HUES48 (cell line): ENCODE measurements at regions not wholly inside any gene's neighbourhood (a gene's known extent, or its start where the extent isn't known, plus 50 kb on each side); places are given as distances from the start of the nearest gene placed in this dataset.

Experiments used
- H3K27ac ChIP-seq: one replicate; pipeline ENCODE4 v1.7.0; 2013; ENCODE audit warnings: low read depth, low read length, inconsistent platforms
- H3K27me3 ChIP-seq: 2 replicates; pipeline ENCODE4 v1.6.1; 2013; ENCODE audit warnings: mild to moderate bottlenecking, low read length; ENCODE audit not compliant: control insufficient read depth, insufficient read depth
- H3K36me3 ChIP-seq: 2 replicates; pipeline ENCODE4 v1.6.1; 2013; ENCODE audit warnings: low read length; ENCODE audit not compliant: control insufficient read depth, insufficient read depth
- H3K4me1 ChIP-seq: 2 replicates; pipeline ENCODE4 v1.6.1; 2013; ENCODE audit warnings: mild to moderate bottlenecking, low read length; ENCODE audit not compliant: control insufficient read depth, insufficient read depth
- H3K4me3 ChIP-seq: 2 replicates; pipeline ENCODE4 v1.5.1; 2013; ENCODE audit warnings: mild to moderate bottlenecking, low read depth, low read length
- H3K9ac ChIP-seq: 2 replicates; pipeline ENCODE4 v1.6.1; 2013; ENCODE audit warnings: mild to moderate bottlenecking, low read depth, low read length, moderate library complexity
- H3K9me3 ChIP-seq: 2 replicates; pipeline ENCODE4 v1.6.1; 2013; ENCODE audit warnings: low read length; ENCODE audit not compliant: control insufficient read depth, insufficient read depth

- Histone ChIP-seq H3K4me1 (peaks cover 10% of the 10 kb centered on the region; the same call in 1 of the 2 replicates), H3K9ac (no peak overlapping the region), H3K9me3 (no peaks in the 10 kb centered on the region), H3K36me3 (no peaks in the 10 kb centered on the region), H3K4me3 (no peak overlapping the region), H3K27me3 (no peaks in the 10 kb centered on the region), H3K27ac (no peak overlapping the region)
Observed at GRCh38 chr12:64931321-64931720, 106.9 kb downstream of the TBC1D30 start.

GRCh38 chr12:64931981-64932380 lies 107.5 kb downstream of the TBC1D30 start:
- H3K27me3 ChIP-seq: no peaks in the 10 kb centered on the region
- H3K27ac ChIP-seq: no peak overlapping the region
- H3K4me1 ChIP-seq: peaks cover 10% of the 10 kb centered on the region; the same call in 1 of the 2 replicates
- no peaks in the 10 kb centered on the region for H3K9me3 ChIP-seq
- no peaks in the 10 kb centered on the region for H3K36me3 ChIP-seq
- no peak overlapping the region for H3K9ac ChIP-seq
- H3K4me3 ChIP-seq: no peak overlapping the region

GRCh38 chr12:64933791-64934190 lies 109.3 kb downstream of the TBC1D30 start:
- H3K27ac ChIP-seq: no peak overlapping the region
- H3K4me3 ChIP-seq: no peak overlapping the region
- peaks cover 10% of the 10 kb centered on the region; the same call in 1 of the 2 replicates for H3K4me1 ChIP-seq
- H3K9me3 ChIP-seq: no peaks in the 10 kb centered on the region
- H3K9ac ChIP-seq: no peak overlapping the region
- no peaks in the 10 kb centered on the region for H3K36me3 ChIP-seq
- no peaks in the 10 kb centered on the region for H3K27me3 ChIP-seq

- H3K27ac ChIP-seq: no peak overlapping the region
- no peak overlapping the region for H3K9ac ChIP-seq
- no peaks in the 10 kb centered on the region for H3K9me3 ChIP-seq
- H3K4me3 ChIP-seq: no peak overlapping the region
- H3K36me3 ChIP-seq: no peaks in the 10 kb centered on the region
- 0 out of 2 replicates have a peak, but pooled peaks cover 6% of the 10 kb centered on the region for H3K4me1 ChIP-seq
- H3K27me3 ChIP-seq: no peaks in the 10 kb centered on the region
Observed at GRCh38 chr12:64937452-64937851, 113.0 kb downstream of the TBC1D30 start.

- no peak overlapping the region for H3K27ac ChIP-seq
- H3K36me3 ChIP-seq: no peaks in the 10 kb centered on the region
- no peaks in the 10 kb centered on the region for H3K27me3 ChIP-seq
Observed at GRCh38 chr12:64938179-64938578, 113.7 kb downstream of the TBC1D30 start.

GRCh38 chr12:64943686-64944085 lies 119.2 kb downstream of the TBC1D30 start:
- Histone ChIP-seq H3K9me3 (no peaks in the 10 kb centered on the region), H3K27me3 (no peaks in the 10 kb centered on the region), H3K36me3 (no peaks in the 10 kb centered on the region), H3K9ac (no peak overlapping the region), H3K27ac (no peak overlapping the region), H3K4me3 (no peak overlapping the region), H3K4me1 (no peaks in the 10 kb centered on the region)

More at GRCh38 chr12:64938179-64938578, 113.7 kb downstream of the TBC1D30 start:
- Histone ChIP-seq H3K4me3 (no peak overlapping the region), H3K9me3 (no peaks in the 10 kb centered on the region), H3K9ac (no peak overlapping the region), H3K4me1 (0 out of 2 replicates have a peak, but pooled peaks cover 6% of the 10 kb centered on the region)

- Histone ChIP-seq H3K9ac (no peak overlapping the region), H3K27me3 (no peaks in the 10 kb centered on the region), H3K4me1 (no peaks in the 10 kb centered on the region), H3K36me3 (no peaks in the 10 kb centered on the region), H3K9me3 (no peaks in the 10 kb centered on the region), H3K4me3 (no peak overlapping the region), H3K27ac (no peak overlapping the region)
Observed at GRCh38 chr12:64944966-64945365, 120.5 kb downstream of the TBC1D30 start.

- H3K4me3 ChIP-seq: no peak overlapping the region
- H3K9ac ChIP-seq: no peak overlapping the region
- H3K27me3 ChIP-seq: no peaks in the 10 kb centered on the region
- no peak overlapping the region for H3K27ac ChIP-seq
- H3K9me3 ChIP-seq: no peaks in the 10 kb centered on the region
- H3K4me1 ChIP-seq: no peaks in the 10 kb centered on the region
- H3K36me3 ChIP-seq: no peaks in the 10 kb centered on the region
Observed at GRCh38 chr12:64946132-64946829, 121.8 kb downstream of the TBC1D30 start.

- Histone ChIP-seq H3K27me3 (no peaks in the 10 kb centered on the region), H3K4me1 (peaks cover 3% of the 10 kb centered on the region), H3K4me3 (no peak overlapping the region), H3K9ac (no peak overlapping the region), H3K9me3 (no peaks in the 10 kb centered on the region), H3K27ac (no peak overlapping the region), H3K36me3 (no peaks in the 10 kb centered on the region)
Observed at GRCh38 chr12:64950711-64951298, 126.4 kb downstream of the TBC1D30 start.

- H3K9ac ChIP-seq: no peak overlapping the region
- H3K9me3 ChIP-seq: no peaks in the 10 kb centered on the region
- H3K4me1 ChIP-seq: peaks cover 8% of the 10 kb centered on the region
- H3K27ac ChIP-seq: no peak overlapping the region
- H3K27me3 ChIP-seq: no peaks in the 10 kb centered on the region
- no peak overlapping the region for H3K4me3 ChIP-seq
- H3K36me3 ChIP-seq: no peaks in the 10 kb centered on the region
Observed at GRCh38 chr12:64951944-64952343, 127.5 kb downstream of the TBC1D30 start.

GRCh38 chr12:64955746-64956145 lies 131.3 kb downstream of the TBC1D30 start:
- H3K27ac ChIP-seq: no peak overlapping the region
- H3K9ac ChIP-seq: no peak overlapping the region
- no peaks in the 10 kb centered on the region for H3K36me3 ChIP-seq
- no peaks in the 10 kb centered on the region for H3K27me3 ChIP-seq
- H3K9me3 ChIP-seq: no peaks in the 10 kb centered on the region
- H3K4me1 ChIP-seq: peaks cover 8% of the 10 kb centered on the region
- no peak overlapping the region for H3K4me3 ChIP-seq
